NCI-H69 (cell line): ENCODE measurements at regions not wholly inside any gene's neighbourhood (a gene's known extent, or its start where the extent isn't known, plus 50 kb on each side); places are given as distances from the start of the nearest gene placed in this dataset.

Experiments used
- DNase-seq: peaks from one replicate; lab custom pipeline; 2025; lab: John Stamatoyannopoulos, UW

DNA sequence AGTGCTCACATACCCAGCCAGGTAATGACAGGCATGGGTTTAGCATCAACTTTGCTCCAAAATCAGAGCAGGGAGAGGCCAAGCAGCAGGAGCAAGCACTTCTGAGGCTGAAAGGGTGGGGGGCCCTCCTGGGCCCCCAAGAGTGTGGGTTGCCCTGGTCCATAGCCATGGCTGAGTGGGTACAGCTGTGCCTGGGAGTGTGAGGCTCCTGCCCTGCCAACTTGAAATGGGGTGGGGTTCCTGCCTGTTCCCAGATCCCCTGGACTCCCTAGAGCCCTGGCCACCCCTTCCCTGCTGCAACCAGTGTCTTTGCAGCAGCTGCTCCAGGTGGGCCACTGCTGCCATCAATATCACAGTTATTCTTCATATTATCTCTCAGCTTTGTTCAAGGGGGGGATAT, 1224.2 kb upstream of the GJE1 start:
- no peak for DNase-seq

DNA sequence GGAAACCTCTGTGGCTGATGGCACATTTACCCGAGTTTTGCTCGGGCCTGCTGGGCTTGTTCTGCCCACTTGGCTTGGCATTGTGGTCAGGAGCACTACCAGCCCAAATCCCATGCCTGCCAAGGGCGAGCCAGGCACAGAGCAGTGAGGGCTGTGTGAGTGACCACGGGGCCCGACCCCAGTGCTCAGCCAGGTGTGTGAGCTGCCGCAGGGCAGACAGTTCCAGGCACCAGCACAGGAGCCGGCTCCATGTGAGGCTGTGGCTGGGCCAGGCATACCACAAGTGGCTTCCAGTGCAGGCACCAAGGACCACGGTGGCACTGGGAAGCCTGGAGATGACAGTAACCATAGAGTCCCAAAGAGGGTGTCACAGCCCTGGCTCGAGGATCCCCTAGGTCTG, 1225.5 kb upstream of the GJE1 start:
- no peak for DNase-seq

DNA sequence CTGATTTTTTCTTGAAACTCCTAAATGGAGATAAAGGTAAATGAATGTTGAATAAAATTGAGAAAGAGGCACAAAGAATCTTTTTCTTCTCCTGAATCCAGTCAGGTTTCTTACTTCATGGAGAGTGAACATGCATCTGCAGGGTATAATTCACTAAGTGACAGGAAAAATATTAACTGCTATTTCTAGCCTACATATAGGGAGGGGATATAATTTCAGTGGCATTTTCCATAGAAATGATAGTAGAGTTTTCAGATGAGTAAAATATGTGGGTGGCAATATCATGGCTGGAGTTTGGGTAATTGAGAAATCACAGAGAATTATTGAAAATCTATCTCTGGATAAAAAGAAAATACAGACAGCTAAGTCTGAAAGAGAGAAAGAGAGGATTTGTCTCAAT, 1227.0 kb upstream of the GJE1 start:
- no peak for DNase-seq

DNA sequence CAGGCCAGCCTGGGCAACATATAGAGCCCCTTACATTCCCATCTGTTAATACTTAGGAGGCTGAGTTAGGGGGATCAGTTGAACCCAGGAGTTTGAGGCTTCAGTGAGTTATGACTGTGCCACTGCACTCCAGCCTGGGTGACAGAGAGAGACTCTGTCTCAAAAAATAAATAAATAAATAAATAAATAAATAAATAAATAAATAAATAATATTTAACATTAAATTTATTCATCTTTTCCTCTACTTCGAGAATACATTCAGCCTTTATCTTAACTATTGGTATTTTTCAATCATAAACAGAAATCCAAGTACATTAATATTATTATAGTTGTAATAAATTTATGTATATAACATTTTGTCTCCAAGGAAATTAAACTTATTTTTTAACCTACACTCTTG, 1227.7 kb upstream of the GJE1 start:
- no peak for DNase-seq

DNA sequence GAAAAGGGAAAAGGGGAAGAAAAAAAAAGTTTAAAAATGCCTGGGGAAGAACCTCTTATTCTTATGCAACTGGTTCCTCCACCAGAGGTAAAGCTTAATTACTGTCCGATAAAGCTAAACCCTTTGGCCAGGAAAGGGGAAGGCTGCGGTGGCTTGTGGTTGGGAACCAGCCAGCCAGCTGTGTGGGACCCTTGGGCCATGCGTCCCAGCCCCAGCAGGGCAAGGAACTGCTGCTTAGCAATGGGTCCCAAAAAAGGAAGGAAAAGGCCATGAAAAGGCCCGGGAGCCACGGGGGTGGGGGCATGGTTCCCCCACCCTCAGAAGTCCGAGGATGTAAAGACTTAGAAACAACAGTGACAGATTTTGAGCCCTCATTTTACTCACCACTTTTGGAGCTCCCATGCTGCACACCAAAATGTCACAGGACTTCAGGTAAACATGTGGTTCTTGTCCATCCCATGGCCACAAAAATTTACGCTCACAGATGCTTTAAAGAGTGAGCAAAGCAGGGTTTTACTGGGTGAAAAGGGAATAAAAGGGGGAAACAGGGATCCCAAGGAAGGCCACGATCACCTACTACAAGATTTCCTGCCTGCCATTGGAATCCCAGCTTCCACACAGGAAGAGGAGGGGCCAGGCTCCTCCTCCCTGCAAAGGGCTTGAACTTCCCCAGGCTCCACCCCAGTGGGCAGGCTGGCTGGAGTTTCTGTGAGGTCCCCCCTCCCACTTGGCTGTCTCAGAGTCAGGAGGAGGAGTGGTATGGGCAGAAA, 1234.7 kb upstream of the GJE1 start:
- no peak for DNase-seq

DNA sequence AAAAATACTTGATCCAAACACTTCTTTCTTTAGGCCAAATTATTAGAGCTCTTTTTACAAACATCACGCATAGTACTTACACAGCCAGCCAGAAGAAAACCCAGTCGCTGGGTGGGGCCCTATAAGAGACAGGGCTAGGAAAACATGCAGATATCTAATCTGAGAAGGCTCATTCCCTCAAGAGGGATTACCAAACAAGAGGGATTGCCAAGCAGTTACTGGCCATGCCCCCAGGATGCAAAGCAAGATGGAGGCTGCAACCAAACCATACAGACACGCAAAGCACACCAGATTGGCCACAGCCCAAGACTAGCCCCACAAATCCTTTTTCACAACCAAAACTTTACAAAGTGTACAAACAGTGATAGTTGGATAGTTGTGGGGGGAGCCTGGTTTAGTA, 1235.4 kb upstream of the GJE1 start:
- no peak for DNase-seq

DNA sequence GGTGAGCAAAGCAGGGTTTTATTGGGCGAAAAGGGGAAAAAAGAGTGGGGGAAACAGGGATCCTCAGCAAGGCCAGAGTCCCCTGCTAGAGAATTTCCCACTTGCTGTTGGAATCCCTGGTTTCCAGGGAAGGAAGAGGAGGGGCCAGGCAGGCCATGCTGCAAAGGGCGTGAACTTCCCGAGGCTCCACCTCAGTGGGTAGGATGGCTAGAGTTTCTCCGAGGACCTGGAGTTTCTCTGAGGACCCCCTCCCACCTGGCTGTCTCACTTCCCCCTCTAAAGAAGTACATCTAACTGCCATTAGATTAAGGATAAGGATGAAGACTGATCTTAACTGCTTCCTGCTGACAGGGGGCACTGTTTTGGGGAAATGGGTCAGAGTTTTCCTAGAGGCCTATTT, 1239.3 kb upstream of the GJE1 start:
- no peak for DNase-seq

DNA sequence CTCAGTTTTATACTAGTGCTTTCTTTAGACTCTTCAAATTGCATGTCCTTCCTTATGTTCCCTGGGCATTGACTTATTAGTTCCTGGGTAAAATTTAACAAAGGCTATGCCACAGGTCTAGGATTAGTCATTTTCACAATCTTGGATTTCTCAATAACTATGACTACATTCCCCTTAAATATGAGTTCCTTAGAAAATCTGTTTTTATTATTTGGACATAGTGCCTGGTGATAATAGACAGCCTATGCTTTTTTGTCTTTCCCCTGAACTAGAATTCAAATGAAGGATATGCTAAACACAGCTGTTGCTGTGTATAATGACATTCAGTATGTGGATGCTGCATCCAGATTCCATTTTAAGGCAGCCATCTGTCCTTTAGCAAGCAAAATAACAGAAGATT, 1252.8 kb upstream of the GJE1 start:
- peak; percentile 35 for DNase-seq

DNA sequence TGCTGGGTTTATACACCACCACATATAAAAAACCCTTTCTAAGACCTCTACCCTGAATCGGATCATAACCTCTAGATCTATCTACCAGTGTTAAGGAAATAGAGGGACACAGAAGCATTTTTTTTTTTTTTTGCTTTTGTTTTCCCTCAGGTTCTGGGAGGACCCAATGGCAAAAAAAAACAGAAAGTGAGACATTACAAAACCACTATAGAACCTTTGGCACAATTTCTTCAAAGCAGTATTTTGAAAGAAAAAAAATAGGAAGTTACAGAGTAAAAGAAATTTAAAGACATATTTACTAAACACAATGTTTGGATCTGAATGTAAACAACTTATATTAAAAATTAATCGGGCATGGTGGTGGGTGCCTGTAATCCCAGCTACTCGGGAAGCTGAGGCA, 1258.7 kb upstream of the GJE1 start:
- no peak for DNase-seq

DNA sequence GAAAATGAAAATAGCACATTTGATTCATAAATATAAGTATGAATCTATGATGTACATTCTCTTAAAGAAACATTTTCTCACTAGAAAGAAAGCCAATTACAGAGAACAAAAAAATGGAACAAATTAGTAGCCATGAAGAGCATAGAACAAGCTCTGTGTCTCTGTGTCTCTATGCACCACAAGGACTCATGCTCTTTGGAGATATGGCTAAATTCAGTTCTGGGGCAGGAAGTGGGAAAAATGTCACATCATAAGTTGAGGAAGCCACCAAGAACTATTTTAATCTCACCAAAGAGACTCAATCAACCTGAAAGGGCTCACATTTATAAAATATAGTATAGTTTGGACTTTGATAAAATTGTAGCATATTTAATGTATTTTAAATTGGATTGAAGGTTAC, 1259.8 kb upstream of the GJE1 start:
- DNase-seq = no peak

DNA sequence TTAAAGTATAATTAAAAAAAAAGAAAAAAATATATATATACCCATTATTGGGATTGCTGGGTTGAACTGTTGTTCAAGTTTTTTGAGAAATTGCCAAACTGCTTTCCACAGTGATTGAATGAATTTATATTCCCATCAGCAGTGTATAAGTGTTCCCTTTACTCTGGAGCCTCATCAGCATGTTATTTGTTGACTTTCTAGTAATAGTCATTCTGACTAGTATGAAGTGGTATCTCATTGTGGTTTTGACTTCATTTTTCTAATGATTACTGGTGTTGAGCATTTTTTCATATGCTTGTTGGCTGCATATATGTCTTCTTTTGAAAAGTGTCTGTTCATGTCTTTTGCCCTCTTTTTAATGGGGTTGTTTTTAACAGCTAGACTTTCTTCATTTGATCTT, 1260.8 kb upstream of the GJE1 start:
- DNase-seq = no peak

DNA sequence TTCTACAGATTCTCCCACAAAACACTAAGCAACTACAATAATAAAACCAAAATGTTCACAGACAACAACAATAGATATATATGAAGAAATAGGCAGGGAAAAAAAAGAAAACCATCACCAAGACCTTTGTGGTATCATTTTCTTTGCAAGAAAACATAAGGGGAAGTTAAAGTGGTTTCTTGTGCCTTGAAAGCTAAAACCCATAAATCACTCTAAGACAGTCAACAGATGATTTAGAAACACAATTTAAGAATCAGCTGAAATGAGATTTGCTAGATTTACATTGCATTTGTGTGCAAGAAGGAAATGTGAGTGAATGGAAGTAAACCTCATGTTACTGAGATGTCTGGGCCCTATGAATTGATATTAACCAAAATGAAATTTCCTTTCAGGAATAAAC, 1265.4 kb upstream of the GJE1 start:
- DNase-seq = no peak

DNA sequence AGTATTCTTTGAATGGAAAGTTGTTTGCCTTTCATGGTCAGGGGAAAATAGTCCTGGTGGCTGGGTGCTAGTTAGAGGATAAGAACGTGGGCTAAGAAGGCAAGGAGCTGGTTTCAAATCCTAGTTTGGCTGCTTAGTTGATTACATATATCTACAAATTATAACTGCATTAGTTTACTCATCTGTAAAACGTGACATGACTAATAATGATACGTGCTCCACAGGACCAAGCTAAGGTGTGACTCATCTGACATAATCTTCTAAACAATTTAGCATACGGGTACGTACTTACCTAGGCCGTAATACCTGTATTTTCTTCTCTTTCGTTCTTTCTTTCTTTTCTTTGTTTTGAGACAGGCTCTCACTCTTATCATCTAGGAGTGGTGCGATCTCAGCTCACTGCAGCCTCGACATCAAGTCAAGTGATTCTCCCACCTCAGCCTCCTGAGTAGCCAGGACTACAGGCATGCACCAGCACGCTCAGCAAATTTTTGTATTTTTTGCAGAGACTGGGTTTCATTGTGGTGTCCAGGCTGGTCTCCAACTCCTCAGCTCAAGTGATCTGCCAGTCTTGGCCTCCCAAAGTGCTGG, 1274.2 kb upstream of the GJE1 start:
- peak; percentile 23 for DNase-seq

DNA sequence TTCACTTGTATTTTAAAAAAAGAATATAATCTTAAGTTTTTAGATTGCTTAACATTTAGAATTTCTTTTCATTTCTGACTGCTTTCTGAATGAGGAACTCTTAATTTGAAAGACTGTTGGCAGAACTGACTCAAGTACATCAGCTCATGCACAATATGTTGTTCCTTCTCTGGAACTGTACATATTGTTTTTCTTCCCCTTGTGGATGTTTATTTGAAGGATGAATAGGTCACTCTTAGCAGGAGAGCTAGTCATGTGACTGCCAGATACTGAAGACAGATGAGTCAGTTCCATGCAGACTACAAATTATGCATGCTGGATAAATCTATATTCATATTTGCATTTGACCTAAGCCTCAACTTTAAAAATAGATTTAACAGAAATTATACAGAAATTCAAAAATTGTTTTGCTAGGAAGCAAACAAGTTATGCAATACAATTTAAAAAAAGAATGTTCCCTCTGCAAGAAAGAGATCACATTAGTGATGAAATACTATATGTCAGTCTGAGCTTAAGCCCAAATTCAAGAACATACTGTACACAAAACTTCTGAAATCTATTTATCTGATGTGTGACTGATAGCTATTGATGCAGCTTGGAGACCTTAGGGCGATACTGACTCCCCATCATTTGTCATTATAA, 1274.9 kb upstream of the GJE1 start:
- peak; percentile 64 for DNase-seq

DNA sequence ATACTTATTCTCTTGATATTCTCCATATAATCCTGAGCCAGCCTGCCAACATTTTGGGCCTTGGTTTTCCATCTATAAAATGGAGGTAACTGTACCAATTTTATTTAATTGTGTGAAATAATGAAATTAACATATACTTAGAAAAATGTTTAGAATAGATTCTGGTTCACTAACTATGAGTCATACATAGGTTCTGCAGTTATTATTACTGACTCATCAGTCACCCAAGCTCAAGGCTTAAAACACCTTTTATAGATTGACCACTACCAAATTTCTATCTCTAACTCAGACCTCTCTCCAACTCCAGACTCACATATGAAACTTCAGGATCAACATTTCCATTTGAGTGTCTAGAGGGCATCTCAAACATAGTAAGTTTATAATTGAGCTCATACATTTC, 1277.2 kb upstream of the GJE1 start:
- DNase-seq = no peak

DNA sequence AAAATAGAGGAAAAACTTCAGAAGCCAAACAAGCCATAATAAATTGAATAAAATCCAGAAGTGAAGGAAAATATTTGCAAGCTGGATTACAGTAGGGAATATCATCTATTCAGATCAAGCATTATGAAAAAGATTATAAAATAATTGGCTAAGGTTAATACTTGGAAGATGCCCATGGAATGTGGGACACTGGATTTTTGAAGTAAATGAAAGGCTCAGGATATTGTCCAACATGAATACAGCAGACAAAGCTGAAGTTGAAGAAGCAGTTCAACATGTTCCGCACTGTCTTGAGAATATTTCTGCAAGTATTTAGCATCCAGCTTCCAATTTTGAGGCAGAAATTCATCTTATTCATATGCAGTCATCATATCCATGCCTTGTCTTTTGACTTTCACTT, 1278.4 kb upstream of the GJE1 start:
- DNase-seq = no peak

DNA sequence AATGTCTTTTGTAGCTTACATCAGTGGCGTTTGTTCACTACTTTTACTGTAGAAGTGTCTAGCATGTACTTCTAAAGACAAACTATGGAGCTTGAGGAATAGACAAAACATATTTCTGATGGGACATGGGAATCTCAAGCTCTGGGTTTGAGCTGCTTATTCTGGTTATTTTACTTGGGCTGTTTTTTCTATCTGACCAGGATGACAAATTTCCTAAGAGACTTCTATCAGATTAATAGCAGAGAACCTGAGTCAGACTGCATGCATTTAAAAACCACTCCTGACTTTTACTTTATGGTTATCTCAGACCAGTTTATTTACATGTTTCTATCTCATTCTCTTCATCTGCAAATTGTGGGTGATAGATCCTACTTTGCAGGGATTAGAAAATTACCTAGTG, 1282.3 kb upstream of the GJE1 start:
- no peak for DNase-seq

DNA sequence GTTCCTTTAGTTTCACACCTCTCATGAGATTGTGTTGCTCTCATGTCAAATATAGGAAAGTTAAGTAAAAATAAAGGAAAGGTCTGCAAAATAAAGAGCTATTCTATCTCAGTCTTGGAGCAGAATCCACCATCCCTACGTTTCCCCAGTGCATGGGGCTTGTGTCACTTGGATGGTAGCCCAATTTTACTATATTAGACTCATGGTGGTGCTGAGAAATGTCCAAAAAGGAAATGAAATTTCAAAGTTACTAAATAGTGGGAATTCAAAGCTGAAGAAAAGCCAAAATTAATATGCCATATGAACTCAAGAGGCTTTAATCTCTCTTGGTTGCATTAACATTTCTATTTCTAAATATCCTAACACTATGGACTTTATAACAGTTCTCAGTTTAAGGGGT, 1283.3 kb upstream of the GJE1 start:
- no peak for DNase-seq

DNA sequence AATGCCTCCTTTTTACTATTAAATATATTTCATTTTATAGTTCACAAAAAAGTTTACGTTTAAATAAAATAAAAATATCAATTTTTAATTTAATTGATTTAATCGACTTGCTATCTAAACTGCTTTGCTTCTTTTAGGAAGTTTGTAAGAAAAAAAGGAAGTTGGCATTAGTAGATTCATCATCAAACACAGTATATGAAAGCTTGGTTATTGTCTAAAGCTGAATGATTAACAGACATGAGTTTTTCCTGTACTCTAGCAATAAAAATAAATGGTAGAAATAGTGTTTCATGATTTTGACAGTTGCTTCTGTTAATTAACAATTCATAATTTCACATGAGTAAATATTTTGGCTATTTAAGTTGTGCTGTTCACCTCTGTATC, 1285.5 kb upstream of the GJE1 start:
- DNase-seq = no peak

DNA sequence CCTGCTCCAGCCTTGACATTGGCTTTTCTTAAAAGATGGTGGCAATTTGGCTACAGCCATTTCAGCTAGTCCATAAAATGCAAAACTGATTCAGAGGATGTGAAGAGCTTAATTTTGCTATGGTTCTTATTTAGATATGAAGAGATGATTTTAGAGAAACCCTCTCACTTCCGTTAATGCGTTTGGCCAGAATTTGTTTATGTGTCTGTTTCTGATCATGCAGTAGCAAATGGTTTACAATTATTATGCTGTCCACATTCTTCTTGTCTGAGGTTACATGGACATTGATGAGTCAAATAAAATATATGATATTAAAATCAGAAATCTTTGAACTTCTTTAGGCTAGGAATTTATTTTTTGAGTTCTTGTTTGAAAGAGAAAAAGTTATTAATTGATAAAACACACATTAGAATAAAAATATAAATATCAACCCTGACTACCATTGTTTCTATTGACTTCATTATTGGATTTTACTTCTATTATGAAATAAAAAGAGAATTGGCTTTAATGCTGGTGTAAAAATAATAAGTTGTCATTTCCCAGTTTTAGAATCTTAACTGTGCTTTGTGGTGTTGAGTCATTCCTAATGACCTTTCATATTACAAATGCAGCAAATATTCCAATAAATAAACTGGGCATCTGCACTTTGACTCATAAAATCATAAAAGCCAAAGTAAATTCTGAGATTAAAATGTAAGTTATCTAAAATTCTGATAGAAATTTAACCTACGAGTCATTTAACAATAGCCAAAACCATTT, 1286.0 kb upstream of the GJE1 start:
- no peak for DNase-seq

DNA sequence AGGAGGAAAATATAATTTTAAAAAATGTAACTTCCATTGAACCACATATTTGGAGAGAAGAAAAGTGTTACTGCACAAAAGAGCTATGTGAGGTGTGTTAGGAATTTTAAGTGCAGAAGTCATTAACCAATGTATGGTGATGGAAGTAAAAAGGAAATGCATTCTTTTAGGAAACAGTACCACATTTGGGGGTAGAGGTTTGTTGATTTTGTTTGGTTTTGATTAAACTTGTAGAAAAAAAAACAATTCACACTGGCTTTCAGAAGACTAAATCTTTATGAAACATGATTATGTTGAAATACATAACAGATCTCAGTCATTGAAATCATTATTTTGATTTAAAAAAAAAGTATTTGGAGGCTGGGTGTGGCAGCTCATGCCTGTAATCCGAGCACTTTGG, 1287.0 kb upstream of the GJE1 start:
- no peak for DNase-seq

DNA sequence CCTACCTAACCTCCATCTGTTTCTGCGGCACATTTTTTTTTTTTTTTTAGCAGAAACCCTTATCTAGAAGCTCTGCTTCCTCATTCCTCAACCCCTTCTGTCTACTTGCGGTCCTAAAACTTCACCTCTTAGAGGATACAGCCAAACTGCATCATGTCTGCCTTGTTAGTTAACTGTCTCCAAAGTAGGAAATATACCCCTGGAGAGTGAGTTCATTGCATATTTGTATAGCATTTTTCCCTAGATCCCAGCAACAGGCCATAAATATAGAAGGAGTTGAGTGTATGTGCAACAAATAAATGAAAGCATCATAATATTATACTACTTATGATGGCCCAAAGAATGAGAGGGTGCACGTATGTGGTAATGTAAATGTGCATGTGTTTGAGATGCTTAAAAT, 1288.6 kb upstream of the GJE1 start:
- no peak for DNase-seq

DNA sequence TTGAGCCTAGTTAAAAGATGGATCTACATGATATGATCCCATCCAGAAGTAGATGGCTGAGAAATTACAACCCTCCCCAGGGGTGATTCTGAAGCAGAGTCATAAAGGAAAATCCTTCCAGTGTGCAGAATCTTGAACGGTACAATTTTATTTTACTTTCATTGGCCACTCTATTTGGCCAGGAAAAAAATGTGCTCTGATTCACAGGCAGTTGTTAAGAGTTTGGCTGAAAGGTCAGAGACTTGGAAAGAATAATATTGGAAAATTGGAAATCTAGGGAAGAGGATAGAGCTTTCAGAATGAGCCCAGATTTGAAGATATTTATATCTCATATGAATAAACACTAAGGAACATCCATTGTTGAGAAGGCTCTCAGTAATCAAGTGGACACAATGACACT, 1299.3 kb upstream of the GJE1 start:
- no peak for DNase-seq
